ENCODE measurements at regions not wholly inside any gene's neighbourhood (a gene's known extent, or its start where the extent isn't known, plus 50 kb on each side); places are given as distances from the start of the nearest gene placed in this dataset.

- H3K36me3 ChIP-seq (ENCODE audit: insufficient read depth, low read length) = no peaks in the 10 kb centered on the region
- no peaks in the 10 kb centered on the region for H4K20me1 ChIP-seq (ENCODE audit: insufficient read depth, low read length)
- H3K9me3 ChIP-seq (ENCODE audit: low read length) = no peaks in the 10 kb centered on the region
- TF ChIP-seq EZH2 (IDR thresholded peaks at IDR 0.05; ENCODE audit: borderline replicate concordance, low read length) = no peak
- TF ChIP-seq CTCF (IDR thresholded peaks at IDR 0.05; ENCODE audit: low read length) = no peak
- H3K79me2 ChIP-seq (ENCODE audit: insufficient read depth, low read length) = no peaks in the 10 kb centered on the region
- H3K9ac ChIP-seq (ENCODE audit: low read length) = no peak overlapping the region
- H3K27ac ChIP-seq (ENCODE audit: low read depth, low read length, poor library complexity, severe bottlenecking) = no peak overlapping the region
- no peaks in the 10 kb centered on the region for H3F3A ChIP-seq (ENCODE audit: insufficient read depth, low read length)
- H3K9me2 ChIP-seq (ENCODE audit: low read depth, low read length) = no peaks in the 10 kb centered on the region
- no peaks in the 10 kb centered on the region for H3K4me1 ChIP-seq (ENCODE audit: insufficient read depth, low read length, severe bottlenecking)
- H3K4me2 ChIP-seq (ENCODE audit: low read length) = no peak overlapping the region
- no peak overlapping the region for H2AFZ ChIP-seq (ENCODE audit: low read length)
- no peaks in the 10 kb centered on the region for H3K27me3 ChIP-seq (ENCODE audit: insufficient read depth, low read length)
- H3K4me3 ChIP-seq (ENCODE audit: low read depth, low read length, poor library complexity, severe bottlenecking) = no peak overlapping the region
Observed at GRCh38 chr3:83894223-83894622, 1064.6 kb upstream of the CADM2 start.

- Histone ChIP-seq H3K4me1 (ENCODE audit: insufficient read depth, low read length, severe bottlenecking) (no peaks in the 10 kb centered on the region), H3K27me3 (ENCODE audit: insufficient read depth, low read length) (no peaks in the 10 kb centered on the region), H3K9ac (ENCODE audit: low read length) (no peak overlapping the region), H3F3A (ENCODE audit: insufficient read depth, low read length) (no peaks in the 10 kb centered on the region), H3K9me3 (ENCODE audit: low read length) (no peaks in the 10 kb centered on the region), H3K79me2 (ENCODE audit: insufficient read depth, low read length) (no peaks in the 10 kb centered on the region), H3K4me2 (ENCODE audit: low read length) (no peak overlapping the region), H3K27ac (ENCODE audit: low read depth, low read length, poor library complexity, severe bottlenecking) (no peak overlapping the region), H3K36me3 (ENCODE audit: insufficient read depth, low read length) (no peaks in the 10 kb centered on the region), H2AFZ (ENCODE audit: low read length) (no peak overlapping the region), H4K20me1 (ENCODE audit: insufficient read depth, low read length) (no peaks in the 10 kb centered on the region), H3K4me3 (ENCODE audit: low read depth, low read length, poor library complexity, severe bottlenecking) (no peak overlapping the region), H3K9me2 (ENCODE audit: low read depth, low read length) (no peaks in the 10 kb centered on the region)
- TF ChIP-seq EZH2 (IDR thresholded peaks at IDR 0.05; ENCODE audit: borderline replicate concordance, low read length) = no peak
- TF ChIP-seq CTCF (IDR thresholded peaks at IDR 0.05; ENCODE audit: low read length) = no peak
Observed at GRCh38 chr3:83895892-83896291, 1062.9 kb upstream of the CADM2 start.

GRCh38 chr3:83902787-83903533, 1055.8 kb upstream of the CADM2 start:
- no peaks in the 10 kb centered on the region for H4K20me1 ChIP-seq (ENCODE audit: insufficient read depth, low read length)
- no peak overlapping the region for H3K4me2 ChIP-seq (ENCODE audit: low read length)
- H2AFZ ChIP-seq (ENCODE audit: low read length) = no peak overlapping the region
- no peak overlapping the region for H3K9ac ChIP-seq (ENCODE audit: low read length)
- no peaks in the 10 kb centered on the region for H3F3A ChIP-seq (ENCODE audit: insufficient read depth, low read length)
- no peaks in the 10 kb centered on the region for H3K9me3 ChIP-seq (ENCODE audit: low read length)
- H3K27ac ChIP-seq (ENCODE audit: low read depth, low read length, poor library complexity, severe bottlenecking) = no peak overlapping the region
- no peaks in the 10 kb centered on the region for H3K79me2 ChIP-seq (ENCODE audit: insufficient read depth, low read length)
- H3K4me3 ChIP-seq (ENCODE audit: low read depth, low read length, poor library complexity, severe bottlenecking) = no peak overlapping the region
- no peaks in the 10 kb centered on the region for H3K4me1 ChIP-seq (ENCODE audit: insufficient read depth, low read length, severe bottlenecking)
- no peak for TF ChIP-seq EZH2 (IDR thresholded peaks at IDR 0.05; ENCODE audit: borderline replicate concordance, low read length)
- TF ChIP-seq CTCF (IDR thresholded peaks at IDR 0.05; ENCODE audit: low read length) = no peak
- no peaks in the 10 kb centered on the region for H3K9me2 ChIP-seq (ENCODE audit: low read depth, low read length)
- H3K27me3 ChIP-seq (ENCODE audit: insufficient read depth, low read length) = no peaks in the 10 kb centered on the region
- H3K36me3 ChIP-seq (ENCODE audit: insufficient read depth, low read length) = no peaks in the 10 kb centered on the region

All from OCI-LY1 (cell line).